ENCODE measurements at regions not wholly inside any gene's neighbourhood (a gene's known extent, or its start where the extent isn't known, plus 50 kb on each side); places are given as distances from the start of the nearest gene placed in this dataset.

GRCh38 chr13:21240586-21240985 is 64.1 kb downstream of the MRPL57 start:
- Histone ChIP-seq H3K36me3 (replicated peaks in 1 of 2; ENCODE audit: control insufficient read depth in 1 of 2, insufficient read depth in 2 of 2, low read length in 2 of 2) (no peaks in the 10 kb centered on the region), H2AFZ (ENCODE audit: low read length) (no peak overlapping the region), H3K27ac (ENCODE audit: extremely low read length, insufficient read depth, low read length) (no peak overlapping the region), H3K27me3 (ENCODE audit: control insufficient read depth in 1 of 2, insufficient read depth in 2 of 2, low read length in 2 of 2) (no peaks in the 10 kb centered on the region; a peak in 2 of 5 replicates), H3K9ac (ENCODE audit: insufficient read depth, low read depth, low read length) (no peak overlapping the region), H3K4me3 (replicated peaks in 1 of 3; ENCODE audit: insufficient read depth in 1 of 3, low read depth in 2 of 3, low read length in 3 of 3) (no peak overlapping the region), H3K79me2 (ENCODE audit: insufficient read depth, low read length) (no peaks in the 10 kb centered on the region), H4K20me1 (ENCODE audit: insufficient read depth, low read length) (no peaks in the 10 kb centered on the region), H3K9me3 (ENCODE audit: low read length) (peaks cover 4% of the 10 kb centered on the region), H3K4me1 (ENCODE audit: insufficient read depth, low read length) (no peaks in the 10 kb centered on the region), H3K4me2 (ENCODE audit: low read depth, low read length) (no peak overlapping the region)
- in situ Hi-C loops (cut with HindIII; ENCODE audit: extremely low pct_ligation_motif_present, low pct_unique_long_range_greater_than_20kb), result no loop called here
- 21% methylated on average over 3 of the region's 8 CpGs for WGBS (ENCODE audit: low lambda C conversion rate)
- no peak for TF ChIP-seq ZNF331 (CRISPR knock-in tag; IDR thresholded peaks at IDR 0.05)
- TF ChIP-seq ZNF782 (CRISPR knock-in tag; IDR thresholded peaks at IDR 0.05; ENCODE audit: borderline replicate concordance), result no peak
- TF ChIP-seq, protein P1, sequence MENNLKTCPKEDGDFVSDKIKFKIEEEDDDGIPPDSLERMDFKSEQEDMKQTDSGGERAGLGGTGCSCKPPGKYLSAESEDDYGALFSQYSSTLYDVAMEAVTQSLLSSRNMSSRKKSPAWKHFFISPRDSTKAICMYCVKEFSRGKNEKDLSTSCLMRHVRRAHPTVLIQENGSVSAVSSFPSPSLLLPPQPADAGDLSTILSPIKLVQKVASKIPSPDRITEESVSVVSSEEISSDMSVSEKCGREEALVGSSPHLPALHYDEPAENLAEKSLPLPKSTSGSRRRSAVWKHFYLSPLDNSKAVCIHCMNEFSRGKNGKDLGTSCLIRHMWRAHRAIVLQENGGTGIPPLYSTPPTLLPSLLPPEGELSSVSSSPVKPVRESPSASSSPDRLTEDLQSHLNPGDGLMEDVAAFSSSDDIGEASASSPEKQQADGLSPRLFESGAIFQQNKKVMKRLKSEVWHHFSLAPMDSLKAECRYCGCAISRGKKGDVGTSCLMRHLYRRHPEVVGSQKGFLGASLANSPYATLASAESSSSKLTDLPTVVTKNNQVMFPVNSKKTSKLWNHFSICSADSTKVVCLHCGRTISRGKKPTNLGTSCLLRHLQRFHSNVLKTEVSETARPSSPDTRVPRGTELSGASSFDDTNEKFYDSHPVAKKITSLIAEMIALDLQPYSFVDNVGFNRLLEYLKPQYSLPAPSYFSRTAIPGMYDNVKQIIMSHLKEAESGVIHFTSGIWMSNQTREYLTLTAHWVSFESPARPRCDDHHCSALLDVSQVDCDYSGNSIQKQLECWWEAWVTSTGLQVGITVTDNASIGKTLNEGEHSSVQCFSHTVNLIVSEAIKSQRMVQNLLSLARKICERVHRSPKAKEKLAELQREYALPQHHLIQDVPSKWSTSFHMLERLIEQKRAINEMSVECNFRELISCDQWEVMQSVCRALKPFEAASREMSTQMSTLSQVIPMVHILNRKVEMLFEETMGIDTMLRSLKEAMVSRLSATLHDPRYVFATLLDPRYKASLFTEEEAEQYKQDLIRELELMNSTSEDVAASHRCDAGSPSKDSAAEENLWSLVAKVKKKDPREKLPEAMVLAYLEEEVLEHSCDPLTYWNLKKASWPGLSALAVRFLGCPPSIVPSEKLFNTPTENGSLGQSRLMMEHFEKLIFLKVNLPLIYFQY (CRISPR knock-in tag; IDR thresholded peaks at IDR 0.05; ENCODE audit: borderline replicate concordance), result no peak
- TF ChIP-seq ZKSCAN8 (CRISPR knock-in tag; IDR thresholded peaks at IDR 0.05; ENCODE audit: borderline replicate concordance), result no peak
- no peak for TF ChIP-seq ZNF552 (CRISPR knock-in tag; IDR thresholded peaks at IDR 0.05; ENCODE audit: borderline replicate concordance)
- no peak for TF ChIP-seq ZNF772 (CRISPR knock-in tag; IDR thresholded peaks at IDR 0.05)
- TF ChIP-seq, protein P2, sequence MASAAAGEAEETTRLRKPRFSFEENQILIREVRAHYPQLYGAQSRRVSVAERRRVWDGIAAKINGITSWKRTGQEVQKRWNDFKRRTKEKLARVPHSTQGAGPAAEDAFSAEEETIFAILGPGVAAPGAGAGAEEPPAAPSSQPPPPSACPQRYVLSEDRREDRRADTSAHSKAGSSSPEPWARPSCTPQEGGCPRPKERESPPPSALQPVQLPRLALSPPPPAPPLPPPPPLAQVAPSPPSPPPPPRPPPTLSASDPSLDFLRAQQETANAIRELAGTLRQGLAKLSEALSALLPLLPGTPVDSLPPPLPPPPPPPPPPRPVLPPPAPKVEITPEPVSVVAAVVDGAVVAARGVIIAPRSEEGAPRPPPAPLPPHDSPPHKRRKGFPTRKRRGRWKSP (CRISPR knock-in tag; IDR thresholded peaks at IDR 0.05), result no peak
- TF ChIP-seq ZNF225 (CRISPR knock-in tag; IDR thresholded peaks at IDR 0.05), result no peak
- TF ChIP-seq, protein P3, sequence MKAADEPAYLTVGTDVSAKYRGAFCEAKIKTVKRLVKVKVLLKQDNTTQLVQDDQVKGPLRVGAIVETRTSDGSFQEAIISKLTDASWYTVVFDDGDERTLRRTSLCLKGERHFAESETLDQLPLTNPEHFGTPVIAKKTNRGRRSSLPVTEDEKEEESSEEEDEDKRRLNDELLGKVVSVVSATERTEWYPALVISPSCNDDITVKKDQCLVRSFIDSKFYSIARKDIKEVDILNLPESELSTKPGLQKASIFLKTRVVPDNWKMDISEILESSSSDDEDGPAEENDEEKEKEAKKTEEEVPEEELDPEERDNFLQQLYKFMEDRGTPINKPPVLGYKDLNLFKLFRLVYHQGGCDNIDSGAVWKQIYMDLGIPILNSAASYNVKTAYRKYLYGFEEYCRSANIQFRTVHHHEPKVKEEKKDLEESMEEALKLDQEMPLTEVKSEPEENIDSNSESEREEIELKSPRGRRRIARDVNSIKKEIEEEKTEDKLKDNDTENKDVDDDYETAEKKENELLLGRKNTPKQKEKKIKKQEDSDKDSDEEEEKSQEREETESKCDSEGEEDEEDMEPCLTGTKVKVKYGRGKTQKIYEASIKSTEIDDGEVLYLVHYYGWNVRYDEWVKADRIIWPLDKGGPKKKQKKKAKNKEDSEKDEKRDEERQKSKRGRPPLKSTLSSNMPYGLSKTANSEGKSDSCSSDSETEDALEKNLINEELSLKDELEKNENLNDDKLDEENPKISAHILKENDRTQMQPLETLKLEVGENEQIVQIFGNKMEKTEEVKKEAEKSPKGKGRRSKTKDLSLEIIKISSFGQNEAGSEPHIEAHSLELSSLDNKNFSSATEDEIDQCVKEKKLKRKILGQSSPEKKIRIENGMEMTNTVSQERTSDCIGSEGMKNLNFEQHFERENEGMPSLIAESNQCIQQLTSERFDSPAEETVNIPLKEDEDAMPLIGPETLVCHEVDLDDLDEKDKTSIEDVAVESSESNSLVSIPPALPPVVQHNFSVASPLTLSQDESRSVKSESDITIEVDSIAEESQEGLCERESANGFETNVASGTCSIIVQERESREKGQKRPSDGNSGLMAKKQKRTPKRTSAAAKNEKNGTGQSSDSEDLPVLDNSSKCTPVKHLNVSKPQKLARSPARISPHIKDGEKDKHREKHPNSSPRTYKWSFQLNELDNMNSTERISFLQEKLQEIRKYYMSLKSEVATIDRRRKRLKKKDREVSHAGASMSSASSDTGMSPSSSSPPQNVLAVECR (CRISPR knock-in tag; IDR thresholded peaks at IDR 0.05; ENCODE audit: borderline replicate concordance), result no peak
- TF ChIP-seq TOE1 (CRISPR knock-in tag; IDR thresholded peaks at IDR 0.05), result no peak
- no peak for TF ChIP-seq MATR3 (CRISPR knock-in tag; IDR thresholded peaks at IDR 0.05)
- no peak for TF ChIP-seq ZFAT (CRISPR knock-in tag; conservative IDR thresholded peaks at IDR 0.05)
- no peak for TF ChIP-seq EZH2 (conservative IDR thresholded peaks at IDR 0.05; ENCODE audit: low read depth, low read length)
- TF ChIP-seq ZNF253 (CRISPR knock-in tag; IDR thresholded peaks at IDR 0.05; ENCODE audit: borderline replicate concordance), result no peak
- TF ChIP-seq SRY (CRISPR knock-in tag; IDR thresholded peaks at IDR 0.05), result no peak
- TF ChIP-seq NR2C2 (CRISPR knock-in tag; IDR thresholded peaks at IDR 0.05; ENCODE audit: borderline replicate concordance), result no peak
- no peak for TF ChIP-seq ZNF34 (CRISPR knock-in tag; IDR thresholded peaks at IDR 0.05; ENCODE audit: borderline replicate concordance)
- TF ChIP-seq PPARG (CRISPR knock-in tag; conservative IDR thresholded peaks at IDR 0.05), result no peak
- DNase-seq (ENCODE audit: low spot score) (no peak), FAIRE-seq (no peak), ATAC-seq (no peak)
- ChIA-PET POLR2A (no interaction called here), CTCF (ENCODE audit: low intra/inter-chr PET ratio, low total read pairs) (no interaction called here)
- intact Hi-C loops (cut with micrococcal nuclease; ENCODE audit: unreplicated experiment), result no loop called here
- BruUV-seq (replicated peaks), result no TSS peak
